ENCODE measurements at regions not wholly inside any gene's neighbourhood (a gene's known extent, or its start where the extent isn't known, plus 50 kb on each side); places are given as distances from the start of the nearest gene placed in this dataset.

DNA sequence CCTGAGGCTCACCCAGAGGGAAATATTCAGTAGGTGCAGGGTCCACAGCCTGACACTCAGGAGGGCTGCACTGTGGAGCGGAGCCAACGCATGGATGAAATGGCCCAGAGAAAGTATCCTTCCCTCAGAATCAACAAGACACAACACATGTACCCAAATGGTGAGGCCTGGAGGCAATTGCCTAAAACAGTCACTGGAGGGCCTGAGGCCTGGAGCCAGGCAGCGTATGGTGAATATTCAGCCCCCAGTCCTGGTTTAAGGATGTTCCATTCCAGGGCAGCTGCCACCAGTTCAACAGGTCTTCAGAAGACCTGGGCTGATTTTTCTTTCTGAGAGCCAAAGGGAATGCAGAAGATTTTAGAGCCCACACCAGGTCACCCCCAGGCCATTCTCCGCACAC lies 264.8 kb downstream of the INSC start:
- no peak for DNase-seq (ENCODE audit: low read depth)

GRCh38 chr11:15390857-15391256 lies 276.1 kb downstream of the INSC start:
- DNase-seq (ENCODE audit: low read depth) = no peak

GRCh38 chr11:15396778-15397177 lies 282.1 kb downstream of the INSC start:
- DNase-seq (ENCODE audit: low read depth) = no peak

DNA sequence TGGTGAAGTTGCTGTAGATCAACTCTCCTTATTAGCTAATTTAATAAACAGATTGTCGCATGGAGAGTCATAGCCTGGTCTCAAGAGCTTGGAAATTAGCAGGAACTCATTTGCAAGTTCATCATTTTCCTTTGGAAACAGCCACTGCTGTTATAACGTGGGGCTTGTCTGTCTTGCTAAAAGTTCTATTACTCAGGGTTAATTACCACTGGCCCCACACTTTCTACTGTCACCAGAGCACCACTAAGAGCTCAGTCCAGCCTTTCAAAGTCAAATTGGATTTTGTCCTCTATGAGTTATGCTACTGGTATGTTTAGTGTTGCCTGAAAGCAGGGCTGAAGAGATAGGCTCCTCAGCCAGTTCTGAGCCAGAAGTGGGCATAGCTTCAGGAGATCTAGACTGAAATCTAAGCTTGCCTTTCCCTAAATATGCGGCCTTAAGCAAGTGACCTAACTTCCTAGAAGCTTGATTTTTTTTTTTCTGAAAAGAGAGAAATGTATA lies 292.2 kb downstream of the INSC start:
- no peak for DNase-seq (ENCODE audit: low read depth)

- DNase-seq (ENCODE audit: low read depth) = no peak
Observed at GRCh38 chr11:15412054-15412453, 297.3 kb downstream of the INSC start.

DNA sequence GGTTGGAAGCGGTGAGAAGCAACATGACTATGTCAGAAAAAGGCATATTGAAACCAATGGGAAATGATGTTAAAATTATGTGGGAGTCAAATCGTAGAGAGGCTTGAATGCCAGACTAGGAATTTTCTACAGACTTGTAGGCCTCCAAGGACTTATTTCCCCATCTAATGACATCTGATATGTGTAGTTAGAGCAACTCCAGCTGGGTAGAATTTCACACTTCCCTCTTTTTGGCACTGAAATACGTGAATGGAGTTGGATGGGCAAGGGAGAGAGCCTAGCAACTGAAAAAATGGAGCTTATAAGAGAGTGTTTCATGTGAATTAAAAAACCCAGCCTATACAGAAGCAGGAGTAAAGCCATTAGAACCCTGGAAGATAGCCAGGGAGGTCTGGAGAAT lies 304.2 kb downstream of the INSC start:
- DNase-seq (ENCODE audit: low read depth) = no peak

DNA sequence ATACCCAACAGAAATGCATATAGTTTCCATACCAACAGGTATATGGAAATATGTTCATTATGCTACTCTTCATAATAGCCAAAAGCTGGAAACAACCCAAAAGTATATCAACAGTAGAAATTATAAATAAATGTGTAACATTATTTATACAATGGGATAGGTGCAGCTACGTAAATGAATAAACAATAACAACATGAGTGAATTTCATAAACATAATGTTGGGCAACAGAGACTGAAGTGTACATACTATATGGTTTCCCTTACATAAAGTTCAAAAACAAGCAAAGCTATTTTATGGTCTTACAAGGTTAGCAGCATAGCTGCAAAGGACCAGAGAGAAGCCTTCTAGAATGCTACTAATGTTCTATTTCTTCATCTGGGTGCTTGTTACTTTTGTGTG lies 305.0 kb downstream of the INSC start:
- no peak for DNase-seq (ENCODE audit: low read depth)

DNA sequence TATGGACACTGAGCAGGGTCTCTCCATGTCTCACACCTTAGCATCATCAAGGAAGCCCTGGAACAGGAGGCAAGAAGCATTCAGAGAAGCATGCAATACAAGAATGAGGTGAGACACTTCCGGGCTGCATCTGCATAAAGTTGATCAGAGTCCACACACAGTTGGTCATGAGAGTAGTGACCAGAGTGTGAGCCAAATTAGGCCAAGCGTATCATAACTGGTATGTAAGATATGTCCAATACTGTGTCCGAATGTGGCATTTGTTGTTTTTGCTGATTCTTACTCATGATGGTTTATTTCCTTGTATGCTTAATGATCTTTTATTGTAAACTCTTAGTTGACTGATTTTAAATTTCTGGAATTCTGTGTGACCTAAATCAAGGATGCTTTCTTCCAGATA lies 315.7 kb downstream of the INSC start:
- no peak for DNase-seq (ENCODE audit: low read depth)

DNA sequence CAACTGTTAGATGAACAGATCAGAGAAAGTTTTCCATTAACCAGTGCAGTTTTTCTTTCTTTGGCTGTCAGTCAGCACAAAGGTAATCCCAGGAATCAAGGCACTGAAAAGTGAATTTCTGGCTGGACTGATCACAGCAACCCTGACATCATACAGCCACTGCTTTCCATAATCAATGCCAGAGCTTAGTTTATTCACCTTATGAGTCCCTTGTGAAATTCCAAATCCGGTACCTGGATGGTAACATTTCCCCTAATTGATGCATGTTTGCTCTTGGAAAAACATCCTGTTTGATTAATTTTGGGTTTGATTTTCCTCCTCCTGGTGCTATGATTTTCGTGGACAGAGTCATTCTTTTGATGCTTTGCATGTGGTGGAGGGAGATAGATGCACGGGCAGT lies 319.8 kb downstream of the INSC start:
- DNase-seq (ENCODE audit: low read depth) = no peak

DNA sequence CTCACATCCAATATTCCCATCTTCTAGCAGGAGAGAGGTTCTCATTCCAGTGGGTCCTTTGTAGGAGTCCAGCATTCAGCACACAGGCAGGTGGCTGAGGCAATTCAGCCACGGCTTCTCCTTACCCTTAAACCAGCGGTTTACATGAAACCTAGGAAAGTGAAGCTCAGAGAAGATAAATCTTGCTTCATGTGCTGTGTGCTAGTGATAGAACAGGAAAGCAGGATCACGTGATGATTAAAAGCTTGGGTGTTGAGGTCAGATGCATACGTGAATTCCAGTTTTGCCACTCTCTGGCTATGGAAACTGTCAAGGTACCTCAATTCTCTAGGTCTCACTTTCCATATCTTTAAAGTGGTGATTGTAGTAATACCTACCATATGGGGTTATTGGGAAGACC lies 331.6 kb downstream of the INSC start:
- no peak for DNase-seq (ENCODE audit: low read depth)

DNA sequence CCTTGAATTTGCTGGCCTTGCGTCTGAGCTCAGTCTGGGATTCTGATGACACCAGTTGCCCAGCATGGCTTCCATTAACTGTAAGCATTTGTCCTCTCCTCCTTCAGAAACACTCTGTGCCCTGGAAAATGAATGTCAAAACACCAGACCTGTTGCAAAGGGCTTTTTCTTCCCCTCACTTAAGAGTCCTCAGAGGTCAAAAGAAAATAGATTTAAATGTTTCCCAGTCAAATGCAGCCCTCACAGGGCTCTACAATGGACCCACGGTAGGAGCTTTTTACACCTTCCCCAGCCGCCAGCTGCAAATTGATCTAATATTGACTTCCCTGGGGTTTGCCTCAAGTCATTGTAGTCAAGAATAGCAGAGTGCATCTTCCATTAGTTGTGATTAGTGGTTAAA lies 332.2 kb downstream of the INSC start:
- no peak for DNase-seq (ENCODE audit: low read depth)

DNA sequence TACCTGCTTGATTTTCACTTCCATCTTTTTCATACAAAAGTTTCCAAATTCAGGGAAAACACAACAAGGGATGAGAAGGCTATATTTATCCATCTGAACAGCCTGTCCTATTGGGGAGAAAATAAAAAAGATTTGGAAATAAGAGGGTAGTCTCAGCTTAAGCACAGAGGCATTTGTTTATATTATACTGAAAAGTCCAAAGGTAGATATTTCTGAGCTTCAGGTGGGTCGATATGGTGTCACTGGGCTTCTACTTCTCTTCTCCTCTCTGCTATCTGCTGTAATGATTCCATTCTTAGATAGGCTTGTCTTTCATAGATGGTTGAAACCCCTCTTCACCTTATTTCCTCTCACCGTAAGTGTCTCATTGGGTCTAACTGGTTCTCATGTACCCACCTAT lies 337.0 kb downstream of the INSC start:
- DNase-seq (ENCODE audit: low read depth) = no peak

DNA sequence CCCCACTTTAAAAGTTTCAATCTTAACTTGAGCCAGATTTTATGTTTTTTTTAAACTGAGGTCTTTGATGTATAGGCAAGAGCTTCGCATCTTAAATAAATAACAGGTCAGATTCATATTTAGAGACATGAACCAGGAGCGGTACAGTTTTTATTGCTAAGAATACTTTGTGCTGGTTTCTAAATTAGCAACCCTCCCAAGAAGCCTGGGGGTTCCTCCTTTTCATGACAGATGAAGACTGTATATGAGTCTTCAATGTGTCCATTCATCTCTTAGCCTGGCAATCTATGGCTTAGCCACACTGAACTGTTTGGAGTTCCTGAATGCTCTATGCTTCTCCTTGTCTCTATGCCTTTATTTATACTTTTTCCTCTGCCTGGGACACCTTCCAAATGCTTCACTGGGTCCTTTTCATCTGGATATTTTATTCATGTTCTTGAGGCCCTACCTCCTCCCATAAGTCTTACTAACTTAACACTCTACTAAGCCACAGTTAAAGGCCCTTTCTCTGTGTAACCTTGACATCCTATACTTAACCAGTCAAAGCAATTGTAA lies 338.6 kb downstream of the INSC start:
- DNase-seq (ENCODE audit: low read depth) = no peak

- no peak for DNase-seq (ENCODE audit: low read depth)
Observed at GRCh38 chr11:15468466-15468865, 353.7 kb downstream of the INSC start.

DNA sequence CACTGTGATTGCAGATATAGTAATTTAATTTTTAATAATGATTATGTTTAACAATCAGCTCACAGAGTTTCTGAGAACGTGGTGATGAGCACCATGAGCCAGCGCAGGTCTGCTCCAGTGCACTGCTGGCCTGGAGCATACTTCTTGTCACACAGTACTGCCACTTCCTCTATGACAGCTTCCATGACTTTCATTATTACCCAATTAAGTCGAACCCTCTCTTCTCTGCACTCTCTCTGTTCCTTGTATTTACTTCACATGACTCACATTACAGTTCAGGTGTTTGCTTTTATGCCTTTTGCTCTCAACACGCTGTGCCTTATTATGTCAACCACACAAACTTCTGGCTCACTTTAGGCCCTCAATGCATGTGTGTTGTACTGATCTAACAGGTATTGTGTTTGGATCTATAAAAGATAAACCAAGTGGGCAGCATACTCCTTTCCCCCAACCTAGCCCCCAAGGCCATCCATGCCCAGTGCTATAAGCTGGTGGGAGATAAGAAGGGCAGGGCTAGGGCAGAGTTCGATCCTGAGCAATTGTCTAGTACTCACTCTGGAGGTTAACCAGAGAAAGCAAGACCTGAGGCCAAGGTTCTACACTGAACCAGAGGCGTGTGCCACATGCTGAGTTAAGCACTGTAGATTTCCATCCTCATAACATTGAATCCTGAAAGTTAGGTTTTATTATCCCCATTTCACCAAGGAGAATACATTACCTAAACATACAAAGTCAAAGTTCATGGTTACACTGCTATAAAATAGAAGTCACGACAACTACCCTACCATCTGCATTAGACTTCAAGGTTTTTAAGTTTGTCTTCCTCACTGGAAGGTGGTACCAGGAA lies 356.5 kb downstream of the INSC start:
- no peak for DNase-seq (ENCODE audit: low read depth)

- no peak for DNase-seq (ENCODE audit: low read depth)
Observed at GRCh38 chr11:15471895-15472799, 357.4 kb downstream of the INSC start.

GRCh38 chr11:15473954-15474837 lies 359.5 kb downstream of the INSC start:
- no peak for DNase-seq (ENCODE audit: low read depth)

DNA sequence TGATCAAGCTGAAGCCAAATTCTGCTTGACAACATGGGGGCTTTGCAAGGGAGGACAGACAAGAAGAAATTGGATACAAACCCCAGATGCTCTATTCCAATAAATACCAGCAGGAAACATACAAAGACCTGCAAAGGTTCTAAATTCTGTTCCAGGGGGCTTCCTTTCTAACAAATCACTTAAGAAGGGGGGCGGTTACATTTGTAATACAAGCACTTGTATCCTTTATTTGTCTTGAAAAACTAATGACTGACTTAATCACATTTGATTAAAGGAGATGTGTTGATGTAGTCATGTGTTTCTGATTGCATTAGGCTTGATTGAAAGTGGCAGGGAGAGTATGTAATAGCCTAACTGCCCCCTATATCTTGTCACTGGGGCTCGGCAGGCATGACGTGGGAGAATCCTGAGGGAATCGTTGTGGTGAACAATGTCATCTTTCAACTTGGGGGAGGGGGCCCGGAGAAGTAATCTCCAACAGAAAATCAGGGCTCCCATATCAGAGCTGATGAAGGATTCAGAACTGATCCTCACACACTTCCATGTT lies 361.7 kb downstream of the INSC start:
- no peak for DNase-seq (ENCODE audit: low read depth)

DNA sequence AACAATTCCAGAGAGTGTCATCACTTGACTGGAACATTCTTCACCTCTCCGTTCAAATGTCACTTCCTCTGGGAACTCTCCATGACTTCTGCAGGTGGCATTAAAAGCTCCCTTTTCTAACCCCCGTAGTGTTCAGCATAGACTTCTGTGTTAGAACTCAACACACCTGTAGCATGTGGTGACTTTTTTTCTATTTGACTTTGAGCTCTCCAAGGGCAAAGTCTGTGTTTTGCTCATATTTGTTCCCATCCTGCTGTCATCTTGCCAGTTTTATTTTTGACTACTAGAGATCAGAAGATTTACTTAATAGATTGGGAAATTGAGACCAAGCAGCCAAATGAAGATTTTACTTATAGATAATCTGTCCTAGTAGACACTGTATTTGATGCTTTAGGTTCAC lies 367.1 kb downstream of the INSC start:
- DNase-seq (ENCODE audit: low read depth) = no peak

DNA sequence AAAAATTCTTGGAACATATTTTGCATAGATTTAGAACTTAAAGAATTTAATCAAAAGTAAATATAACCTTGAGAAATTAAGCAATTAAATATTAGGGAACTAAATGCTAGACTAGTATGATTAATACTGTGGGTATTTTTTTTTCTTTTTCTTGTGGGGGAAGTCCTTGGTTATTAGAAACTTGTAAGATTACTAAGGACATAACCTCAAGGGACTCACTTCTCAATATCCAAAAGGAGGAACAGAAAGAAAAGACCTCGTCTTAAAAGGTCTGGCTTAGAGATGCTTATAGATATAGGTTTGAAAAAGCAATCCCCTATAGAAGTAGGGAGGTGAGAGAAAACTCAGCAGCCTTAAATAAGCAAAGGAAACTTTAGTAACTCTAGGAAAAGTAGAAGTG lies 368.5 kb downstream of the INSC start:
- no peak for DNase-seq (ENCODE audit: low read depth)

GRCh38 chr11:15484398-15484797 lies 369.7 kb downstream of the INSC start:
- DNase-seq (ENCODE audit: low read depth) = no peak

All from activated T-helper 1 cell treated with Interleukin-2 at 50 U/mL for 16 hours (primary cell).